K562 (cell line): ENCODE measurements at regions not wholly inside any gene's neighbourhood (a gene's known extent, or its start where the extent isn't known, plus 50 kb on each side); places are given as distances from the start of the nearest gene placed in this dataset.

Experiments
- EHMT2 ChIP-seq: fragments of 450-650 bp; IDR thresholded peaks from 2 replicates; pipeline ENCODE4 v1.6.1; 2018; ENCODE audit warnings: antibody characterized with exemption
- KLF13 ChIP-seq: fragments of 450-650 bp; IDR thresholded peaks from 2 replicates; pipeline ENCODE4 v1.6.1; 2016; ENCODE audit warnings: missing genetic modification characterization, low read depth, mild to moderate bottlenecking, missing compliant biosample characterization, moderate library complexity, borderline replicate concordance
- NRF1 ChIP-seq, 2 experiments: fragments of 450-650 bp; IDR thresholded peaks in 1 of 2; conservative IDR thresholded peaks in 1 of 2; 2 replicates each; pipeline ENCODE4 v1.6.1; 2014; ENCODE audit warnings: mild to moderate bottlenecking in 2 of 2
- PHF20 ChIP-seq: fragments of 450-650 bp; IDR thresholded peaks from 2 replicates; pipeline ENCODE4 v1.6.1; 2018; ENCODE audit not compliant: partially characterized antibody
- PHF8 ChIP-seq: fragments of 200-600 bp; sonication (generic); IDR thresholded peaks from 2 replicates; pipeline ENCODE4 v1.6.1; 2012; ENCODE audit warnings: mixed run types, mild to moderate bottlenecking, inconsistent platforms, low read length, moderate library complexity, borderline replicate concordance
- RBBP5 ChIP-seq: fragments of 200-600 bp; sonication (generic); IDR thresholded peaks from 2 replicates; pipeline ENCODE4 v1.6.1; 2012; ENCODE audit warnings: borderline replicate concordance, mild to moderate bottlenecking, low read length, control low read depth, inconsistent platforms; ENCODE audit not compliant: insufficient read depth, poor library complexity, severe bottlenecking
- TAF9B ChIP-seq: fragments of 450-650 bp; IDR thresholded peaks from 2 replicates; pipeline ENCODE4 v1.6.1; 2018; ENCODE audit warnings: mild to moderate bottlenecking; ENCODE audit not compliant: partially characterized antibody
- TF ChIP-seq, protein P1 (sequence below): fragments of 450-650 bp; IDR thresholded peaks from 2 replicates; pipeline ENCODE4 v1.6.1; 2018; ENCODE audit not compliant: partially characterized antibody
- TF ChIP-seq, protein P2 (sequence below): fragments of 250-450 bp; sonication (Bioruptor Pico); IDR thresholded peaks from 2 replicates; pipeline ENCODE4 v1.4.0; 2020

DNA sequence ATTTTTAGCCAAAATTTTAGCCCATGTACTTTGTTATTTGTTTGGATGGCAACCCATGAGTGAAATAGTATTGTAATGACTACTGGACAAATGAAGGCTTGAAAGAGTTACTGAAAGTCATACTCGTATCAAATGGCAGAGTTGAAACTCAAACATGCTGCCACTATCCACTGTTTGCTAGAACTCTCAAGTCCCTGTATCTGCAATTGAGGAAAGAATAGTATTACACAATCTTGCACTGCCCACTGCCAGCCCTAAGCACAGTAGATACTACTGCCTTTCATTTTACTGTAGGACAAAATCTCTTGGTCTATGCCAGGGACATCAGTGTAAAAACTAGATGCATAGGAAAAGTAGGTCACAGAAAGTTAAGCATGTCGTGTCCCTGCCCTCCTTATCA lies 581.1 kb upstream of the PLXNA2 start (continued):
- no peak for TF ChIP-seq PHF8
- no peak for TF ChIP-seq RBBP5
- TF ChIP-seq, protein P1, sequence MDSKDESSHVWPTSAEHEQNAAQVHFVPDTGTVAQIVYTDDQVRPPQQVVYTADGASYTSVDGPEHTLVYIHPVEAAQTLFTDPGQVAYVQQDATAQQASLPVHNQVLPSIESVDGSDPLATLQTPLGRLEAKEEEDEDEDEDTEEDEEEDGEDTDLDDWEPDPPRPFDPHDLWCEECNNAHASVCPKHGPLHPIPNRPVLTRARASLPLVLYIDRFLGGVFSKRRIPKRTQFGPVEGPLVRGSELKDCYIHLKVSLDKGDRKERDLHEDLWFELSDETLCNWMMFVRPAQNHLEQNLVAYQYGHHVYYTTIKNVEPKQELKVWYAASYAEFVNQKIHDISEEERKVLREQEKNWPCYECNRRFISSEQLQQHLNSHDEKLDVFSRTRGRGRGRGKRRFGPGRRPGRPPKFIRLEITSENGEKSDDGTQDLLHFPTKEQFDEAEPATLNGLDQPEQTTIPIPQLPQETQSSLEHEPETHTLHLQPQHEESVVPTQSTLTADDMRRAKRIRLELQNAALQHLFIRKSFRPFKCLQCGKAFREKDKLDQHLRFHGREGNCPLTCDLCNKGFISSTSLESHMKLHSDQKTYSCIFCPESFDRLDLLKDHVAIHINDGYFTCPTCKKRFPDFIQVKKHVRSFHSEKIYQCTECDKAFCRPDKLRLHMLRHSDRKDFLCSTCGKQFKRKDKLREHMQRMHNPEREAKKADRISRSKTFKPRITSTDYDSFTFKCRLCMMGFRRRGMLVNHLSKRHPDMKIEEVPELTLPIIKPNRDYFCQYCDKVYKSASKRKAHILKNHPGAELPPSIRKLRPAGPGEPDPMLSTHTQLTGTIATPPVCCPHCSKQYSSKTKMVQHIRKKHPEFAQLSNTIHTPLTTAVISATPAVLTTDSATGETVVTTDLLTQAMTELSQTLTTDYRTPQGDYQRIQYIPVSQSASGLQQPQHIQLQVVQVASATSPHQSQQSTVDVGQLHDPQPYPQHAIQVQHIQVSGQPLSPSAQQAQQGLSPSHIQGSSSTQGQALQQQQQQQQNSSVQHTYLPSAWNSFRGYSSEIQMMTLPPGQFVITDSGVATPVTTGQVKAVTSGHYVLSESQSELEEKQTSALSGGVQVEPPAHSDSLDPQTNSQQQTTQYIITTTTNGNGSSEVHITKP, result no peak
- TF ChIP-seq EHMT2, result no peak
- TF ChIP-seq NRF1 (conservative IDR thresholded peaks at IDR 0.05 in 1 of 2, IDR thresholded peaks at IDR 0.05 in 1 of 2), result no peak
- no peak for TF ChIP-seq PHF20
- no peak for TF ChIP-seq TAF9B
- TF ChIP-seq, protein P2, sequence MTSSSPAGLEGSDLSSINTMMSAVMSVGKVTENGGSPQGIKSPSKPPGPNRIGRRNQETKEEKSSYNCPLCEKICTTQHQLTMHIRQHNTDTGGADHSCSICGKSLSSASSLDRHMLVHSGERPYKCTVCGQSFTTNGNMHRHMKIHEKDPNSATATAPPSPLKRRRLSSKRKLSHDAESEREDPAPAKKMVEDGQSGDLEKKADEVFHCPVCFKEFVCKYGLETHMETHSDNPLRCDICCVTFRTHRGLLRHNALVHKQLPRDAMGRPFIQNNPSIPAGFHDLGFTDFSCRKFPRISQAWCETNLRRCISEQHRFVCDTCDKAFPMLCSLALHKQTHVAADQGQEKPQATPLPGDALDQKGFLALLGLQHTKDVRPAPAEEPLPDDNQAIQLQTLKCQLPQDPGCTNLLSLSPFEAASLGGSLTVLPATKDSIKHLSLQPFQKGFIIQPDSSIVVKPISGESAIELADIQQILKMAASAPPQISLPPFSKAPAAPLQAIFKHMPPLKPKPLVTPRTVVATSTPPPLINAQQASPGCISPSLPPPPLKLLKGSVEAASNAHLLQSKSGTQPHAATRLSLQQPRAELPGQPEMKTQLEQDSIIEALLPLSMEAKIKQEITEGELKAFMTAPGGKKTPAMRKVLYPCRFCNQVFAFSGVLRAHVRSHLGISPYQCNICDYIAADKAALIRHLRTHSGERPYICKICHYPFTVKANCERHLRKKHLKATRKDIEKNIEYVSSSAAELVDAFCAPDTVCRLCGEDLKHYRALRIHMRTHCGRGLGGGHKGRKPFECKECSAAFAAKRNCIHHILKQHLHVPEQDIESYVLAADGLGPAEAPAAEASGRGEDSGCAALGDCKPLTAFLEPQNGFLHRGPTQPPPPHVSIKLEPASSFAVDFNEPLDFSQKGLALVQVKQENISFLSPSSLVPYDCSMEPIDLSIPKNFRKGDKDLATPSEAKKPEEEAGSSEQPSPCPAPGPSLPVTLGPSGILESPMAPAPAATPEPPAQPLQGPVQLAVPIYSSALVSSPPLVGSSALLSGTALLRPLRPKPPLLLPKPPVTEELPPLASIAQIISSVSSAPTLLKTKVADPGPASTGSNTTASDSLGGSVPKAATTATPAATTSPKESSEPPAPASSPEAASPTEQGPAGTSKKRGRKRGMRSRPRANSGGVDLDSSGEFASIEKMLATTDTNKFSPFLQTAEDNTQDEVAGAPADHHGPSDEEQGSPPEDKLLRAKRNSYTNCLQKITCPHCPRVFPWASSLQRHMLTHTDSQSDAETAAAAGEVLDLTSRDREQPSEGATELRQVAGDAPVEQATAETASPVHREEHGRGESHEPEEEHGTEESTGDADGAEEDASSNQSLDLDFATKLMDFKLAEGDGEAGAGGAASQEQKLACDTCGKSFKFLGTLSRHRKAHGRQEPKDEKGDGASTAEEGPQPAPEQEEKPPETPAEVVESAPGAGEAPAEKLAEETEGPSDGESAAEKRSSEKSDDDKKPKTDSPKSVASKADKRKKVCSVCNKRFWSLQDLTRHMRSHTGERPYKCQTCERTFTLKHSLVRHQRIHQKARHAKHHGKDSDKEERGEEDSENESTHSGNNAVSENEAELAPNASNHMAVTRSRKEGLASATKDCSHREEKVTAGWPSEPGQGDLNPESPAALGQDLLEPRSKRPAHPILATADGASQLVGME (CRISPR knock-in tag), result no peak
- no peak for TF ChIP-seq KLF13 (tag)
- TF ChIP-seq, all 486 proteins: peak for 0
